ENCODE measurements at regions not wholly inside any gene's neighbourhood (a gene's known extent, or its start where the extent isn't known, plus 50 kb on each side); places are given as distances from the start of the nearest gene placed in this dataset.
"Not testable (repeated sequence)": the region's sequence is repeated elsewhere in the genome, so short reads cannot be mapped to it uniquely, and the experiment has no call there.

DNA sequence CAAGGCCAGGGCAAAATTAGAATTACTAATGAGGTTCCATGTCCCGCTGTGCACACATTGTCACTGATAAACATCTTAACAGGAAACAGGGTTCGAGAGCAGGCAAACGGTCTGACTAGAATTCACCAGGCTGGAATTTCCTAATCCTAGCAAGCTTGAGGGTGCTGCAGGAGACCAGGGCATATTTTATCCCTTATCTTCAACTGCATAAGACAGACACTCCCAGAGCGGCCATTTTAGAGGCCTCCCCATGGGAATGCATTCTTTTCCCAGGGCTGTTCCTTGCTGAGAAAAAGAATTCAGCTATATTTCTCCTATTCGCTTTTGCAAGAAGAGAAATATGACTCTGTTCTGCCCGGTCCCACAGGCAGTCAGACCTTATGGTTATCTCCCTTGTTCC is 282.5 kb upstream of the TACR3 start:
- DNase-seq (ENCODE audit: low read depth in 1 of 2, low spot score in 1 of 2): not testable (repeated sequence)

DNA sequence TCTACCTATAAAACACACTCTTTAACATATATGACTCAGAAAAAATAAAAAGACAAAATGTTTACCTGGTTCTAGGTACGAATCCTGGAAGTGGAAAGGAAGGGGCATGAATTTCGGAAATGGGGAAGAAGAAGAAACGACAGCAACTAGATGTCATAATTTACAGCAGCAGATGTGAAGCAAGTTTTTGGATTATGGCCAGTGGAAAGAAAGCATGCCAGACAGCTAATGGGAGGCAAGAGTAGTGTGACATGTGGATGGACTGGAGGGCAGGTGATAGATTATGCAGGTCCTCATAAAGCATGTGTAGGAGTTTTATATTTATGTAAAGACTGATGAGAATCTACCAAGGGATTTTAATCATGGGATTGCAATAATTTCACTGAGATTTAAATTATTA is 279.0 kb upstream of the TACR3 start:
- no peak for DNase-seq (ENCODE audit: low read depth in 1 of 2, low spot score in 1 of 2)

DNA sequence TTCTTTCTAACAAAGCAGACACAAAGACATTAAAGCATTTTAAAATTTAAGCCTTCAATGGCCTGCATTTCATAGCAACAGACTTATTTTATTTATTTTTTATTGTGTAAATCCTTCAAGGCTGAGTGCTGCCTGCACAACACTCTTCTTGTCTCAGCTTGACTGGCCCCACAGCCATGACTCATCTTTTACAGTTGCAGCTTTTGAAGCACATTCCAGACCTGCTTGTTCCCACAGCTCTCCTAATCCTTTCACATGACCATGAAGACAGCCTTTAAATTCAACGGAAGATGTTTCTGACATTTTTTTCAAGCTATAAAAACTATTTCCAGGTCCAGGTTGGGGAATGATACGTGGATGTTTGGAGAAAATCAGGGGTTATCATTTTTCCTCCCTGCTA is 276.9 kb upstream of the TACR3 start:
- no peak for DNase-seq (ENCODE audit: low read depth in 1 of 2, low spot score in 1 of 2)

DNA sequence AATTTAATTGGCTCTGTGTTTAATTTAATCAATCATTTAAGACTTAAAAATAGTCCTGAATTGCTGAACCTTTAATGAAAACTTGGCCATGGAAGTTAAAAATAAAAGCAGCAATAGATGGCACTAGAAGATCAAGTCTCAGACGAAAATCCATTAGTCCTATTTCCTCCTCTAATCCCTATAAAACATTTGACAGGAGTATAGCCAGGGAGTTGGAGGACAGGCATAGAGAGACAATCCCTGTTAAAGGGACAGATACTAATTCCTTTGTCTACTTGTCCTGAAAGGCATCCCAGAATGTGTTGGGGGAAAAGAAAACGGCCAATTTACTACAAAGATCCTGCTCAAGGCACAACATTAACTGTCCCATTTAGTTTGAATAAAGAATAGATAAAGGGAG is 276.3 kb upstream of the TACR3 start:
- no peak for DNase-seq (ENCODE audit: low read depth in 1 of 2, low spot score in 1 of 2)

DNA sequence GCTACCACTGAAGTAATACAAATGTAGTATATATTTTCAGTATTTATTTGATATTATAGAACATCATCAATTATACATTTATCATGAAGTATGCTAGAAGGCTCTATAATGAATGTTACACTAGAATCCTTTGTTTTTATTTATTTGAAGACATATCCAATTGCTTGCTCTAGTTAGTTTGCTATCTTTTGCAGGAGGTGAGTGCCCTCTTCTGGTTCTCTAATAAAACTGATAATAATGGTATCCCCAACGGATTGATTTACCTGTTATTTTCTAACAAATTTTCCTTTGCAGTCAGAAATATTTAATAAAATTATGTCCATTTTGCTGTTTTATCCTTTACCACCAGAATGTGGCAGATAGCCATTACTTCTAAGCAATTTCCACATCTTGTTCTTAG is 274.3 kb upstream of the TACR3 start:
- no peak for DNase-seq (ENCODE audit: low read depth in 1 of 2, low spot score in 1 of 2)

DNA sequence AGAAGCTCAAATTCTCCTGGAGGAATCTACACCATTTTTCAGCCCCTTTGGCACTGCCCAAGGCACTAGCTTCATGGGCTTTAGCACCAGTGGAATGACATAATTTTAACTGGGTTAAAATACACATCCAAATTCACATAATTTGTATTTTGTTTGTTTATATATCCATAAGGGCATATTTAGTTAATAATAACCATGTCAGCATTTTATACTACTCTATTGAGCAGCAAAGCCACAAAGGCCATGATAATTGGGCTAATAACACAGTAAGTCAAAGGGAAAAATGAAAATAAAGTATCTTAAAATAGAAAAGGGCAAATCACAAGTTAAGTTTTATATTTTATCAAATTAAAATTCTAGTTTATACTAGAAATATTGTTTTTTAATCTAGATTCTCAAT is 262.7 kb upstream of the TACR3 start:
- no peak for DNase-seq (ENCODE audit: low read depth in 1 of 2, low spot score in 1 of 2)

DNA sequence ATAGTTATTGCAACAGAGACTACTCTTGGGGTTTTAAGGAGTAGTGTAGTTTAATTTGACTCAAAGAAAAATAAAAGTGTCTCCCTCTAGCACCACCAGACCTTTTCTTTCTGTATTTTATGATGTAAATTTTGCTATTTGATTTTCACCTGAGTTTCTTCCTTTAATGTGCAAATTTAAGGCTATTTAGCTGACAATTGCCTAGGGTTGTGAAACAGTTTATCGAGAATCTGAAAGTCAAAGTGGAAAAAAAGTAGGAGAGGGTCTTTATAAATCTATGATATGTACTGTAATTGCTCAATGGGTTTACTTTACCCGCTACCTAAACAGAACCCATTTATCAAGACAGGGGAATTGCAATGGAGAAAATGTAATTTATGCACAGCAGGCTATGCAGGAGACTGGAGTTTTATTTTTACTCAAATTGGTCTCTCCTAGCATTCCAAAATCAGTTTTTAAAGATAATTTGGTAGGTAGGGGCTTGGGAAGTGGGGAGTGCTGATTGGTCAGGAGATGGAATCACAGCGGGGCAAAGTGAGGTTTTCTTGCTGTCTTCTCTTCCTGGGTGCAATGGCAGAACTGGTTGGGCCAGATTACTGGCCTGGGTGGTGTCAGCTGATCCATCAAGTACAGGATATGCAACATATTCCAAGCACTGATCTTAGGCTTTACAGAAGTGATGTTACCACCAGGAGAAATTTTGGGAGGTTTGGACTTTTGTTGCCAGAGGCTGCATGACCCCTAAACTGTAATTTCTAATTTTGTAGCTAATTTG is 228.6 kb upstream of the TACR3 start:
- DNase-seq (ENCODE audit: low read depth in 1 of 2, low spot score in 1 of 2): no peak

DNA sequence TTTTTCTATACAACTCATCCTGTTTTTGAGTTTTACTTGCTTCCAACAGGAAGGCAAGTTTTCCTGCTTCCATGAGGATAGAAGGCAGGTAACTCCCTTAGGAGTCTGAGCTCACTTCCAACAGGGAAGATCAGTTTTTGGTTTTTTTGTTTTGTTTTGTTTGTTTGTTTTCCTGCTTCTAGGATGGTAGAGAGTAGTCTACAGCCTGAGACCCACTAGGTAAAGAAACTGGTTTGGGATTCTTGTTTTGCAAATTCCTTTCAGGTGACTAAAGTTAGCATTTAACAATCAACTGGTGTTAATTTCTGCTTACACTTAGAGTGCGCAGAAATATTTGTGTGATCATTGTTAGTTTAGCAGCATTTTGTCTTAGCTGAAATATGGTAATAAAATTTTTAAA is 227.8 kb upstream of the TACR3 start:
- DNase-seq (ENCODE audit: low read depth in 1 of 2, low spot score in 1 of 2): no peak

DNA sequence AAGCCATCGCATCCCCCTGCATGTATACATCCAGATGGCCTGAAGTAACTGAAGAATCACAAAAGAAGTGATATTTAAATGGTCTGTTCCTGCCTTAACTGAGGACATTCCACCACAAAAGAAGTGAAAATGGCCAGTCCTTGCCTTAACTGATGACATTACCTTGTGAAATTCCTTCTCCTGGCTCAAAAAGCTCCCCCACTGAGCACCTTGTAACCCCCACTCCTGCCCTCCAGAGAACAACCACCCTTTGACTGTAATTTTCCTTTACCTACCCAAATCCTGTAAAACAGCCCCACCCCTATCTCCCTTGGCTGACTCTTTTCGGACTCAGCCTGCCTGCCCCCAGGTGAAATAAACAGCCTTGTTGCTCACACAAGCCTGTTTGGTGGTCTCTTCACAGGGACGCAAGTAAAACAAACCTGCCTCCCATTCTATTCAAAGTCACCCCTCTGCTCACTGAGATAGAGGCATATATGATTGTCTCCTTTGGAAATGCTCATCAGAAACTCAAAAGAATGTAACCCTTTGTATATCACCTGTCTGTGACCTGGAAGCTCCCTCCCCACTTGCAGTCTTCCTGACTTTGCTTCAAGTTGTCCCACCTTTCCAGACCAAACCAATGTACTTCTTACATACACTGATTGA is 227.0 kb upstream of the TACR3 start:
- not testable (repeated sequence) for DNase-seq (ENCODE audit: low read depth in 1 of 2, low spot score in 1 of 2)

DNA sequence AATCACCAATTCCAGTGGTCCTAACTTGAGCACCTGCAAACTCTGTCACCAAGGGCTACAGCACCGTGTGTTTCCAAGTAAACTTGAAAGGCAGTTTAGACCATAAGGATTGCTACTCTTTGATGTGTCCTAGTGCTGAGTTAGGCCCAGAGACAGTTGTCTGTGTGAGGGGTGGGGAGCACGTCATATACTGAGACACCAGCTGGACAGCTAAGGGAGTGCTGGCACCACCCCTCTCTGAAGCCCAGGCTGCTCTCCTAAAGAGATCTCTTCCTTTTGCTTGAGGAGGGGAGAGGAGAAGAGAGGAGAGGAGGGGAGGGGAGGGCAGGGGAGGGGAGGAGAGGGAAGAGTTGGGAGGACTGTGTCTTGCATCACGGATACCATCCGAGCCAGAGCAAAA is 218.7 kb upstream of the TACR3 start:
- DNase-seq (ENCODE audit: low read depth in 1 of 2, low spot score in 1 of 2): no peak

DNA sequence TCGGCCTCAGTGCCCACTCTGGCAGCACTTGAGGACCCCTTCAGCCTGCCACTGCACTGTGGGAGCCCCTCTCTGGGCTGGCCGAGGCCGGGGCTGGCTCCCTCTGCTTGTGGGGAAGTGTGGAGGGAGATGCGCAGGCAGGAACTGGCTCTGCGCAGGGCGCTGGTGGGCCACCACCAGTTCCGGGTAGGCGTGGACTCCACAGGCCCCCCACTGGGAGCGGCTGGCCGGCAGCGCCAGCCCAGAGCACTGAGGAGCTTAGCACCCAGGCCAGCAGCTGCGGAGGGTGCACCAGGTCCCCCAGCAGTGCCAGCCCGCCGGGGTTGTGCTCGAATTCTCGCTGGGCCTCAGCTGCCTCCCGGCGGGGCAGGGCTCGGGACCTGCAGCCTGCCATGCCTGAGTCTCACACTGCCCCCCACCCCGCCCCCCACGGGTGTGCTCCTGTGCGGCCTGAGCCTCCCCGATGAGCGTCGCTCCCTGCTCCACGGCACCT is 216.9 kb upstream of the TACR3 start:
- no peak for DNase-seq (ENCODE audit: low read depth in 1 of 2, low spot score in 1 of 2)

DNA sequence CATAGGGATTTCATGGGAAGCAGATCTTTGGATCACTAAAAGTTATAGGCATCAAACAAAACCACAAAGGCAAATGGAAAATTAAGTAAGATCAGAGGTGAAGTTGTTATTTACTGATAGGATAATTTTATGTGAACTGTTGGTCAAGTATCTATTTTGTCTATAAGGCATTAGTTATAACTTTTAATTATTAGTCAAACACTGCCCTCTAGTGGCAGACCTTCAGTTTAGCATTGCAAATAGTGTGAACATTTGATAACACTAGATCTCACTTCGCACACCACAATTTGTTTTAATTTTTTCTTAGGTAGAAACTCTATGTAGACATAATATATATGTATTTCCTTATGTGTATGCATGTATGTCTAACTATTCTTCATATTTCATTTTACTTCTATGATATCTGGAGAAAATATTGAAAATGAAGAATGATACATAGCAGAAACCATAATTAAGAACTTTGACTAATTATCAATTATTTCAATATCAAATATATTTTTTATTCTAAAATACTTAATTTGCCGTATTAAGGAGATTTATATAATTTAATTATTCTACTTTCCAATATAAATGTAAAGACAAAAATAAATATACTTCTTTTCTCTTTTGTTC is 214.5 kb upstream of the TACR3 start:
- peak in 1 of 2 donors; percentile 2 for DNase-seq (ENCODE audit: low read depth in 1 of 2, low spot score in 1 of 2)

DNA sequence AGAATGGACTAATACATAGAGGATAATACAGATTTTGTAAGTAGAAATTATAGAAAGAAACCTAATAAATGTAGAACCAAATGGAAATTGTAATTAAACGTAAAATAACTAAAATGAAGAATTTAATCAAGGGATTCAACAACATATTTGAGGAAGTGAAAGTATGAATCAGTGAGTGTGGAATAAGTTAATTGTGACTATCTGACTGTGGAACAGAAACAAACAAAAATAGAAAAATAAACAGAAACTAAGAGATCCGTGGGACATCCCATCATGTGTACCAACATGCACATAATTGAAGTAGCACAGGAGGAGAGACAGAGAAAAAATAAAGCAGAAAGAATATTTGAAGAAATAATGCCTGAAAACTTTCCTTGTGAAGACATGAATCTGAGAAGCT is 208.6 kb upstream of the TACR3 start:
- DNase-seq (ENCODE audit: low read depth in 1 of 2, low spot score in 1 of 2): no peak

DNA sequence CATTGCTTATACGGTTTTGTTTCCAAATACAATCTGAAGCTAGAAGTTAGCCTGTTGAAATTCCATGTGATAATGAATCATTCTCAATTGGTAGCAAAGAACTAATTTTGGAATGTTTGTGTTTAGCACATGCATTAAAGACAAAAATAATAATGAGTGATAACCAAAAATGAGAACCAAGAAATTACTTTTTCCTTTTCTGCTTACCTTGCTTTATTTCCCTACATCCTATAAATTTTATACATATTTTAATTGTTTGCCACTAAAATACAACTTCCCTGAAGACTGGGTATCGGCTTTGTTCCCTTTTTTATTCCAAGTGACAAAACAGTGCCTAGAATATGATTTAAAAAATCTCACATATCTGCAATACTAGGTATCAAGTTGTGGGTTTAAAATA is 203.8 kb upstream of the TACR3 start:
- DNase-seq (ENCODE audit: low read depth in 1 of 2, low spot score in 1 of 2): no peak

DNA sequence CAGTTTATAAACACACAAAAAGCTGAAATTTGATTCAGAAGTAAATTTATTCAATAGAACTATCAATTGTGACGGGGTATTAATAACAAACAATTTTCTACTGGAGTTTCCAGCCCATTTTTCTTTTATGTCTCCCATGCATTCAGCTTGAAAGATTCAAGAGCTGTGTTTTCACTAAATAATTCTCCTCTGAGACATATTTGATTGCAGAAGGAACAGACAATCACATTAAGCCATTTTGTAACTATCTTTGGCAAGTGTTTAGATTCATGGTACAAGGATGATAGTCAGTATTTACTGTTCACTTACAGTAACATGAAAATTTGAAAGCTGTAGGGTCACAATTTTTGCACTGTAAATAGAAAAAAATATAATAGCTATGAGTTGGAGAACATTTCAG is 198.4 kb upstream of the TACR3 start:
- DNase-seq (ENCODE audit: low read depth in 1 of 2, low spot score in 1 of 2): no peak

DNA sequence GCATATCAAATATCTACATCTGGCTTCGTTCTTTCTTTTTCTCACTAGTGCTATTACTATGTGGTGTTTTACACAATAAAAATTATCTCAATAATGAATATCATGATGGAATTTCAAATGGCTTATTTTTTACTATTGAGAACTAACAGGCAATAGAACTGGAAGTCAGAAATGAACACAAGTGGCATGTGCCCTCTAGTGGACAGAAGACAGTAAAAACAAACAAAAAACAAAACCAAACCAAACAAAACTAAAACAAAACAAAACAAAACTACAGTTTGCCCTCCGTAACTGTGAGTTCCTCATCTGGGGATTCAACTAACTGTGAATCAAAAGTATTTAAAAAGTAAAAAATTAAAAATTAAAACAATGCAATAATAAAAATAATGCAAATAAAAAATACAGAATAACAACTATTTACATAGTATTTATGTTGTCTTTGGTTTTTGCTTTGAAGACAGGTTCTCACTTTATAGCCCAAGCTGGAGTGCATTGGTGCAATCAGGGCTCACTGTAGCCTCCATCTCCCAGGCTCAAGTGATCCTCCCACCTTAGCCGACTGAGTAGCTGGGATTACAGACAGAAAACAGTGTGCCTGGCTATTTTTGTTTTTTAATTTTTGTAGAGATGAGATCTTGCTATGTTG is 195.6 kb upstream of the TACR3 start:
- DNase-seq (ENCODE audit: low read depth in 1 of 2, low spot score in 1 of 2): no peak

DNA sequence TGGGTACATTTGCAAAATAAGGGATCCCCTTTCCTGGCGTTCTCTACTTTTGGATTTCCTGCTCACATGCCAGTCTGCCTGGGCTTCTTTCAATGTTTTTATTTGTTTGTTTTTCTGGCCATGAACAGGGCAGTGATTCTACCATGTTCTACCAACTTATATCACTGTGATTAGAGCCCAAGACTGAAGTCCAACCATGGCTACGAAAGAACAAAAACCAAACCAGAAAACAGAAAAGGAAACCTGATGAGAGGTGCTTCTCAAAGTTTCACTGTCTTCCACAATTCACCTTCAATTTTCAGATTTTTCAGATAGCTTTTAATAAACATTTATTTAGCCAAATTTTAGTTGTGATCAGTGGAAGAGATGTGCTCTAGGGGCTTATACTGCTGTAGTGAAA is 187.6 kb upstream of the TACR3 start:
- DNase-seq (ENCODE audit: low read depth in 1 of 2, low spot score in 1 of 2): no peak

DNA sequence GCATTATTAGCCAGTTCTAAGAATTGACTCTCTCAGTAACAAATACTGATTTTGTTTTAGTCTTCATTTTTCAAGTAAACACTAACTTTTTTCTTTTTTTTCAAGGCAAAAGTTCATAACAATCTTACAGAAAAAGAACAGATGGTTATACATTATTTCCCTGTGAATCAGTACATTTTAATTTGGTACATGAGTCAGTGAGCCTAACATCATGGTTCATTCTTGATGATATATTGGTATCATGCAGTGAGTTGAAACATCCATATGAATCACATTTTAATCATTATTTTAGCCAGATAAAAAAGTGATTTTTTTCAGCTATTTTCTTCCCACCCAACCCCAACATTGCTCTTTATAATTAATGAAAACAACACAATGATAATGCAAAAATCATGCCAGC is 184.3 kb upstream of the TACR3 start:
- DNase-seq (ENCODE audit: low read depth in 1 of 2, low spot score in 1 of 2): no peak

DNA sequence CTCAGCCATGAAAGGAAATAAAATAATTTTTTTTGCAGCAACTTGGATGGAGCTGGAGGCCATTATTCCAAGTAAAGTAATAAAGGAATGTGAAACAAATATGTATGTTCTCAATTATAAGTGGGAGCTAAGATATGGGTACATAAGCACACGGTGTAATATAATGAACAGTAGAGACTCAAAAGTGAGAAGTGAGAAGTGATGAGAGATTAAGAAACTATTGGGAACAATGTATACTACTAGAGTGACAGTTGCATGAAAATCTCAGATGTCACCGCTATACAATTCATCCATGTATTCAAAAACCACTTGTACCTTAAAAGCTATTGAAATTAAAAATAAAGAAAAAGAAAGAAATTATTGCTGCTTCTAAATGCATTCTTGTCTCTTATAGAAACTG is 182.9 kb upstream of the TACR3 start:
- DNase-seq (ENCODE audit: low read depth in 1 of 2, low spot score in 1 of 2): no peak

DNA sequence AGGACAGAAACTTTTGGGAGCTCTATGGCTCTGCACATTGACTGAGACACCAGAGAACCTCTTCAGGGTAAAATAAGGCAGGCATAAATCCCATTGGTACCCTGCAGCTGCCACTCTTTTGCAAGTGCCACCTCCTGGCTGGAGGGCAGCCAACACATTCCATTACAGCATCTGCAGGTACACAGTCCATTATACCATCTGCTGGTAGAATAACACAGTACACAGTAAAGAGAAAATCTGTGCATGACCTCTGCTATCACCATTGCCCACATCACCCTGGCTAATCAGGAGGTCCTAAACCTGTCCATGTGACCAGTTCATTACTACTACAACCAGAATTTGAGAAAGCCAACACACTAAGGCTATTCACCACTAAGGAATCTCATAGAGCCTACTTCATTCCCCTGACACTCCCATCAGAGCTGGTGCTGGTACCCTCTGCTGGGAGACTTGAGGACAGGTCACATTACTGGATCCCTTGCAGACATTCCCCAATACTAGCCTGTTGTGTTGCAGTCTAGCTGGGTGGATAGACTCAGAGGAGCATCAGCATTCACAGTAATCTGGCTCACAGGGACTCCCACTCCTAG is 176.2 kb upstream of the TACR3 start:
- DNase-seq (ENCODE audit: low read depth in 1 of 2, low spot score in 1 of 2): no peak

DNA sequence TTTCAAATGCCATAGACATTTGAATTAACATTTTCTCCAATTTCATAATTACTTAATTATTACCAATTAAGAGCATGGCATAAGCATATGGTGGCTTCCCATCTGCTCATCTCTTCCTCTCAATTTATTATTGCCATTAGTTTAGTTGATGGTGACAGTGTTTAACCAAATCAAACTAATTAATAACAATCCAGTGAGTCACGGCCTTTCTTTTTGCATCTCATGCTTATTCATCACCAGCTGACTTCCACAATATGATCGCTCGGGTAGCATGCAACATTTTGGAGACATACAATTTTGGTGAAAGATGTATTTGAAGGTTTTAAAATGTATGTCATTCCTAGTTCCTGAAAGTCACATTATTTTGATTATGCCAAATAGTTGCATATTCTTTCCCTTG is 172.8 kb upstream of the TACR3 start:
- no peak for DNase-seq (ENCODE audit: low read depth in 1 of 2, low spot score in 1 of 2)

DNA sequence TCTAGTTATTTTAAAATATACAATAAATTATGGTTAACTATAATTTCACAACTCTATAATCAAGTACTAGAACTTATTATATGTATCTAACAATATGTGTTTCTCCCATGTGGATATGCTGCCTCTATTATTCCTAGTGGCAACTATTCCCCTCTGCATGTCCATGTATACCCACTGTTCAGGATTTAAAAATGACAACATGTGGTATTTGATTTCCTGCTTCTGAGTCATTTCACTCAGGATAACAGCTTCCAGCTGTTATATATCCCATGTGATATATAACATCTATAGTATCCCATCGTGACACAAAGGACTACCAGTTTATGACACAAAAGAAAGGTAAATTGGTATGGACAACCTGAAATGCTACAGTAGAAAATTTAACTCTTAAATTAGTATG is 167.4 kb upstream of the TACR3 start:
- DNase-seq (ENCODE audit: low read depth in 1 of 2, low spot score in 1 of 2): no peak

Data from activated CD4-positive, alpha-beta T cell treated with anti-CD3 and anti-CD28 coated beads, Interleukin-2, amount 50 U/mL, for 24 hours (primary cell).